ENCODE measurements at regions not wholly inside any gene's neighbourhood (a gene's known extent, or its start where the extent isn't known, plus 50 kb on each side); places are given as distances from the start of the nearest gene placed in this dataset.

GRCh38 chr3:106184540-106185457 lies 316.0 kb upstream of the CBLB start:
- TF ChIP-seq CTCF (IDR thresholded peaks at IDR 0.05; ENCODE audit: low read depth, low read length) (no peak), EZH2phosphoT487 (IDR thresholded peaks at IDR 0.05; ENCODE audit: low read depth) (no peak)
